Breast epithelium (tissue), 4 donors: ENCODE measurements at regions not wholly inside any gene's neighbourhood (a gene's known extent, or its start where the extent isn't known, plus 50 kb on each side); places are given as distances from the start of the nearest gene placed in this dataset.

Source experiments
- DNase-seq, 2 donors: peaks; one replicate each; pipeline ENCODE4 v3.0.0-alpha.2; 2019; ENCODE audit warnings: low spot score in 2 of 2
- H3K27ac ChIP-seq, 2 donors: fragments of 200-600 bp; sonication (generic) in 1 of 2; one replicate each; pipeline ENCODE4 v1.5.1; 2016 to 2019; ENCODE audit warnings: mild to moderate bottlenecking in 1 of 2
- H3K27me3 ChIP-seq, 2 donors: fragments of 200-600 bp; sonication (generic) in 1 of 2; one replicate each; pipeline versions ENCODE4 v1.5.1 to v1.6.0; 2017 to 2019; ENCODE audit warnings: control low read depth in 1 of 2, mild to moderate bottlenecking in 1 of 2
- H3K36me3 ChIP-seq: fragments of 200-600 bp; one replicate; pipeline ENCODE4 v1.5.1; 2019
- H3K4me1 ChIP-seq, 2 donors: fragments of 200-600 bp; sonication (generic); one replicate each; pipeline ENCODE4 v1.5.1; 2016 to 2019; ENCODE audit warnings: control low read depth in 1 of 2
- H3K4me3 ChIP-seq, 3 donors: fragments of 200-600 bp; sonication (generic); 1 replicate in 2 of 3; 2 replicates in 1 of 3; pipeline ENCODE4 v1.5.1; 2016 to 2019; ENCODE audit warnings: mild to moderate bottlenecking in 3 of 3, moderate library complexity in 2 of 3
- H3K9me3 ChIP-seq, 2 donors: fragments of 200-600 bp; sonication (generic) in 1 of 2; one replicate each; pipeline ENCODE4 v1.5.1; 2016 to 2019; ENCODE audit warnings: control low read depth in 1 of 2
- POLR2A ChIP-seq: fragments of 450-650 bp; IDR thresholded peaks from one replicate; pipeline ENCODE4 v1.6.1; 2016; ENCODE audit warnings: antibody characterized with exemption, mild to moderate bottlenecking, moderate library complexity
- POLR2AphosphoS5 ChIP-seq, 3 donors: sonication (generic); formaldehyde crosslinking; IDR thresholded peaks; one replicate each; pipeline ENCODE4 v1.6.1; 2017; ENCODE audit warnings: antibody characterized with exemption in 3 of 3
- intact Hi-C: fragments of 100-400 bp; cut with DNase I; formaldehyde crosslinking; loops from one replicate; pipeline ENCODE4 v1.15.1; 2023; ENCODE audit warnings: low total_unique reads
- TF ChIP-seq, protein P1 (sequence below), 3 donors: fragments of 450-650 bp; IDR thresholded peaks; one replicate each; pipeline ENCODE4 v1.5.1; 2016 to 2017; ENCODE audit warnings: antibody characterized with exemption in 3 of 3, mild to moderate bottlenecking in 3 of 3, moderate library complexity in 3 of 3

DNA sequence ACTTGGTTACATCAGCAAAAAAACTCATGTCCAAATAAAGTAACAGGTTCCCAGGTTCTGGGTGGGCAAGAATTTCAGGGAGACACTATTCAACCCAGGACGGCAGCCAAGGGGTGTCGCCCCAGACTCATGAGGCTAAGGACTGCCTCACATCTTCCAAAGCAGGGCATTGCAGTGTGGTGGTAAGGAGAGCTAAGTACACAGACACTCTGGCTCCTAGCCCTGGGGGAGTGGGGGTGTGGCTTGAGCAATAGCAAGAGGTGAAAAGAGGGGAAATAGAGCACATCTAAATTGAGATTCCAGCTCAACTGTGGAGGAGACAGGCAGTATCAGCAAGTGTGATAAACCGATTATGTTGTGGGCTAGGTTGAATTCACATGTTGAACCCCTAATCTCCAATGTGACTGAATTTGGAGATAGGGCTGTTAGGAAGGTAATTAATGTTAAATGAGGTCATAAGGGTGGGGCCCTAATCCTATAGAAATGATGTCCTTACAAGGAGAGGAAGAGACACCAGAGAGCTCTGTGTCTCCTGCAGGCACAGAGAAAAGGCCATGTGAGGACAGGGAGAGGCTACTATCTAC lies 49.9 kb upstream of the MARCHF11 start:
- DNase-seq: no peak
- Histone ChIP-seq H3K9me3 (no peaks in the 10 kb centered on the region), H3K36me3 (no peaks in the 10 kb centered on the region), H3K4me1 (no peaks in the 10 kb centered on the region), H3K27me3 (no peaks in the 10 kb centered on the region), H3K4me3 (no peak overlapping the region), H3K27ac (no peak overlapping the region)
- TF ChIP-seq, protein P1, sequence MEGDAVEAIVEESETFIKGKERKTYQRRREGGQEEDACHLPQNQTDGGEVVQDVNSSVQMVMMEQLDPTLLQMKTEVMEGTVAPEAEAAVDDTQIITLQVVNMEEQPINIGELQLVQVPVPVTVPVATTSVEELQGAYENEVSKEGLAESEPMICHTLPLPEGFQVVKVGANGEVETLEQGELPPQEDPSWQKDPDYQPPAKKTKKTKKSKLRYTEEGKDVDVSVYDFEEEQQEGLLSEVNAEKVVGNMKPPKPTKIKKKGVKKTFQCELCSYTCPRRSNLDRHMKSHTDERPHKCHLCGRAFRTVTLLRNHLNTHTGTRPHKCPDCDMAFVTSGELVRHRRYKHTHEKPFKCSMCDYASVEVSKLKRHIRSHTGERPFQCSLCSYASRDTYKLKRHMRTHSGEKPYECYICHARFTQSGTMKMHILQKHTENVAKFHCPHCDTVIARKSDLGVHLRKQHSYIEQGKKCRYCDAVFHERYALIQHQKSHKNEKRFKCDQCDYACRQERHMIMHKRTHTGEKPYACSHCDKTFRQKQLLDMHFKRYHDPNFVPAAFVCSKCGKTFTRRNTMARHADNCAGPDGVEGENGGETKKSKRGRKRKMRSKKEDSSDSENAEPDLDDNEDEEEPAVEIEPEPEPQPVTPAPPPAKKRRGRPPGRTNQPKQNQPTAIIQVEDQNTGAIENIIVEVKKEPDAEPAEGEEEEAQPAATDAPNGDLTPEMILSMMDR (IDR thresholded peaks at IDR 0.05): no peak
- TF ChIP-seq POLR2AphosphoS5 (IDR thresholded peaks at IDR 0.05) (no peak), POLR2A (no peak)
- intact Hi-C loops: no loop called here
